ENCODE measurements at regions not wholly inside any gene's neighbourhood (a gene's known extent, or its start where the extent isn't known, plus 50 kb on each side); places are given as distances from the start of the nearest gene placed in this dataset.

DNA sequence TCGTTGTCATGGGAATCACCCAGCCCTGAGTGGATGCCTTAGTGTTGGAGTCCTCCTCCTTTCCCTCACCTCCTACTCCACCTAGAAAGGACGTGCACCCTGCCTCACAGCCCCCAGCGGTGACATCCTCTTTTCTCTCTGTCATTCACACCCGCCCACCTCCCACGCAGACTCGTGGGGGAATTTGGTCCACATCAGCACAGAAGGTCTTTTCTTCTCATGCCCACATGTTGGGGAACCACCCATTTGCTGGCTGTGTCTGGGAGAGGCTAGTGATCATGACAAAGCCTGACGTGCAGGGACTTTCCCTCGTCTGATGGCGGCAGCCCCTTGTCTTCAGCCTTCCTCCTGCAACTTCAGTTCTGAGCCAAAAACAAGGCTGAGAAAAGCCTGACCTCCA is 96.0 kb upstream of the CNKSR3 start:
- TF ChIP-seq, protein P1, sequence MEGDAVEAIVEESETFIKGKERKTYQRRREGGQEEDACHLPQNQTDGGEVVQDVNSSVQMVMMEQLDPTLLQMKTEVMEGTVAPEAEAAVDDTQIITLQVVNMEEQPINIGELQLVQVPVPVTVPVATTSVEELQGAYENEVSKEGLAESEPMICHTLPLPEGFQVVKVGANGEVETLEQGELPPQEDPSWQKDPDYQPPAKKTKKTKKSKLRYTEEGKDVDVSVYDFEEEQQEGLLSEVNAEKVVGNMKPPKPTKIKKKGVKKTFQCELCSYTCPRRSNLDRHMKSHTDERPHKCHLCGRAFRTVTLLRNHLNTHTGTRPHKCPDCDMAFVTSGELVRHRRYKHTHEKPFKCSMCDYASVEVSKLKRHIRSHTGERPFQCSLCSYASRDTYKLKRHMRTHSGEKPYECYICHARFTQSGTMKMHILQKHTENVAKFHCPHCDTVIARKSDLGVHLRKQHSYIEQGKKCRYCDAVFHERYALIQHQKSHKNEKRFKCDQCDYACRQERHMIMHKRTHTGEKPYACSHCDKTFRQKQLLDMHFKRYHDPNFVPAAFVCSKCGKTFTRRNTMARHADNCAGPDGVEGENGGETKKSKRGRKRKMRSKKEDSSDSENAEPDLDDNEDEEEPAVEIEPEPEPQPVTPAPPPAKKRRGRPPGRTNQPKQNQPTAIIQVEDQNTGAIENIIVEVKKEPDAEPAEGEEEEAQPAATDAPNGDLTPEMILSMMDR (conservative IDR thresholded peaks at IDR 0.05; ENCODE audit: low read depth, low read length): no peak
- TF ChIP-seq EZH2 (IDR thresholded peaks at IDR 0.05; ENCODE audit: low read length, unreplicated experiment): no peak
